ENCODE measurements at regions not wholly inside any gene's neighbourhood (a gene's known extent, or its start where the extent isn't known, plus 50 kb on each side); places are given as distances from the start of the nearest gene placed in this dataset.

DNA sequence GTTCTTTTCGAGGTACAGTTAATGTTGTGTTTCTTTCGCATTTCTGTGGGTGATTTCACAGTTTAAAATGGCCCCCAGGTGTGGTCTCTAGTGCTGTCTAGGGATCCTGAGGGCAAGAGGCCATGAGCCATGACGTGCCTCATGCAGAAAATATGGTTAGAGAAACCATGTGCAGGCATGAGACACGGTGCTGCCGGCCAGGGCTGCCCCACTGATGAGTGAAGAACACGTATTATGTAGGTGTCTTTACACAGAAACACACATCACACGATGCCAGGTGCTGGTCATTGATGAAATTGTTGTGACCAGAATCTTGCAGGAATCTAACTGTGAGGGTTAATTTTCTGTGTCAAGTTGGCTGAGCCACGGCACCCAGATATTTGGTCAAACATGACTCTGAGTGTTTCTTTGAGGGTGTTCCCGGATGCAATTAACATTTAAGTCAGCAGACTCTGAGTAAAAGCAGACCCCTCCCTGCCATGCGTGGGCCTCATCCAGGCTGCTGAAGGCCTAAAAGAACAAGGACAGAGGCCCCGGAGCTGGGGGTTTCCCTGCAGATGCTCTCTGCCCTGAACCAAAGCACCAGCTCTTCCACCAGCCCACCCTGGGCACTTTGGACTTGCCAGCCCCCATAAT is 463.0 kb upstream of the MYT1L start:
- no peaks in the 10 kb centered on the region for H4K20me1 ChIP-seq (ENCODE audit: control insufficient read depth, insufficient read depth, low read length, poor library complexity, severe bottlenecking)
- Mint-ChIP-seq H3K4me1 (no peaks in the 10 kb centered on the region), H3K9me3 (ENCODE audit: insufficient read depth) (no peaks in the 10 kb centered on the region), H3K27ac (no peak overlapping the region), H3K27me3 (peaks cover 4% of the 10 kb centered on the region), H3K4me3 (no peak overlapping the region)
- WGBS (ENCODE audit: insufficient coverage): 94% methylated on average over 7 of the region's 11 CpGs
- no peak overlapping the region for H3K4me2 ChIP-seq (replicated peaks; ENCODE audit: low read depth, low read length, poor library complexity, severe bottlenecking)
- no peak overlapping the region for H3K4me3 ChIP-seq (ENCODE audit: control extremely low read depth in 1 of 5, extremely low read depth in 1 of 5, insufficient read depth in 1 of 5, low read depth in 2 of 5, low read length in 4 of 5)
- no peak for ATAC-seq (ENCODE audit: low read depth)
- H3K9ac ChIP-seq (ENCODE audit: low read length): no peak overlapping the region
- intact Hi-C loops (cut with micrococcal nuclease): no loop called here
- DNase-seq: no peak
- H3K4me1 ChIP-seq (ENCODE audit: control insufficient read depth in 2 of 2, insufficient read depth in 2 of 2, low read length in 2 of 2): no peaks in the 10 kb centered on the region
- peaks cover 0 to 13% (median 0%) of the 10 kb centered on the region in 3 donors for H3K9me3 ChIP-seq (ENCODE audit: control extremely low read depth in 1 of 3, control insufficient read depth in 2 of 3, insufficient read depth in 1 of 3, low read length in 2 of 3)
- H2AFZ ChIP-seq (ENCODE audit: insufficient read depth, low read depth, low read length, poor library complexity, severe bottlenecking): no peak overlapping the region
- CTCF ChIA-PET: no interaction called here
- POLR2A ChIA-PET: no interaction called here
- TF ChIP-seq, protein P1, sequence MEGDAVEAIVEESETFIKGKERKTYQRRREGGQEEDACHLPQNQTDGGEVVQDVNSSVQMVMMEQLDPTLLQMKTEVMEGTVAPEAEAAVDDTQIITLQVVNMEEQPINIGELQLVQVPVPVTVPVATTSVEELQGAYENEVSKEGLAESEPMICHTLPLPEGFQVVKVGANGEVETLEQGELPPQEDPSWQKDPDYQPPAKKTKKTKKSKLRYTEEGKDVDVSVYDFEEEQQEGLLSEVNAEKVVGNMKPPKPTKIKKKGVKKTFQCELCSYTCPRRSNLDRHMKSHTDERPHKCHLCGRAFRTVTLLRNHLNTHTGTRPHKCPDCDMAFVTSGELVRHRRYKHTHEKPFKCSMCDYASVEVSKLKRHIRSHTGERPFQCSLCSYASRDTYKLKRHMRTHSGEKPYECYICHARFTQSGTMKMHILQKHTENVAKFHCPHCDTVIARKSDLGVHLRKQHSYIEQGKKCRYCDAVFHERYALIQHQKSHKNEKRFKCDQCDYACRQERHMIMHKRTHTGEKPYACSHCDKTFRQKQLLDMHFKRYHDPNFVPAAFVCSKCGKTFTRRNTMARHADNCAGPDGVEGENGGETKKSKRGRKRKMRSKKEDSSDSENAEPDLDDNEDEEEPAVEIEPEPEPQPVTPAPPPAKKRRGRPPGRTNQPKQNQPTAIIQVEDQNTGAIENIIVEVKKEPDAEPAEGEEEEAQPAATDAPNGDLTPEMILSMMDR (IDR thresholded peaks at IDR 0.05): no peak
- TF ChIP-seq EZH2 (IDR thresholded peaks at IDR 0.05; ENCODE audit: borderline replicate concordance, insufficient read depth, low read depth, low read length, poor library complexity, severe bottlenecking): no peak
- no peaks in the 10 kb centered on the region for H3K36me3 ChIP-seq (replicated peaks in 1 of 2; ENCODE audit: control extremely low read depth in 1 of 2, control insufficient read depth in 1 of 2, extremely low read depth in 1 of 2, insufficient read depth in 2 of 2, low read length in 1 of 2)
- no peaks in the 10 kb centered on the region for H3K27me3 ChIP-seq (replicated peaks in 1 of 4; ENCODE audit: control extremely low read depth in 1 of 4, control insufficient read depth in 3 of 4, insufficient read depth in 4 of 4, low read length in 3 of 4)
- H3K79me2 ChIP-seq (ENCODE audit: control insufficient read depth, insufficient read depth, low read length): no peaks in the 10 kb centered on the region
- H3K27ac ChIP-seq (ENCODE audit: low read length in 2 of 2): no peak overlapping the region

DNA sequence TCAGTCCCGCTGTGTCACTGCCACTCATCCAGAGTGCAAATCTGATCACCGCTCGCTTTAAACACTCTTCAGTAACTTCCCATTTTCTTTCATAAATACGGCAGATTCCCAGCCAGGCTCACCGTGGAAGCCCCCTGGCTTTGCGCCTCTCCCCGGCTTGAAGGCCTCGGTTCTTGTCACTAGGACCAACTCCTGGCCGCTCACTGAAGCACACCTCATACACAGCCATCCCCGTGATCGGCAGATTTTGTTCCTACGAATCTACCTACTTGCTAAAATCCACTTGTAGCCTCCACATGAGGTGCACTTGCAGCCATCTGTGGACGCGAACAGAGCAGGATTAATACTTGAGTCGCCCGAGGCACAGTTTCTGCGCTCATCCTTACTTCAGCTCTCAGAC is 462.4 kb upstream of the MYT1L start:
- Histone ChIP-seq H3K27ac (ENCODE audit: low read length in 2 of 2) (no peak overlapping the region), H3K79me2 (ENCODE audit: control insufficient read depth, insufficient read depth, low read length) (no peaks in the 10 kb centered on the region), H4K20me1 (ENCODE audit: control insufficient read depth, insufficient read depth, low read length, poor library complexity, severe bottlenecking) (no peaks in the 10 kb centered on the region), H2AFZ (ENCODE audit: insufficient read depth, low read depth, low read length, poor library complexity, severe bottlenecking) (no peak overlapping the region), H3K9me3 (ENCODE audit: control extremely low read depth in 1 of 3, control insufficient read depth in 2 of 3, insufficient read depth in 1 of 3, low read length in 2 of 3) (peaks cover 0 to 13% (median 0%) of the 10 kb centered on the region in 3 donors), H3K9ac (ENCODE audit: low read length) (no peak overlapping the region), H3K4me1 (ENCODE audit: control insufficient read depth in 2 of 2, insufficient read depth in 2 of 2, low read length in 2 of 2) (no peaks in the 10 kb centered on the region), H3K36me3 (replicated peaks in 1 of 2; ENCODE audit: control extremely low read depth in 1 of 2, control insufficient read depth in 1 of 2, extremely low read depth in 1 of 2, insufficient read depth in 2 of 2, low read length in 1 of 2) (no peaks in the 10 kb centered on the region), H3K27me3 (replicated peaks in 1 of 4; ENCODE audit: control extremely low read depth in 1 of 4, control insufficient read depth in 3 of 4, insufficient read depth in 4 of 4, low read length in 3 of 4) (no peaks in the 10 kb centered on the region), H3K4me2 (replicated peaks; ENCODE audit: low read depth, low read length, poor library complexity, severe bottlenecking) (no peak overlapping the region), H3K4me3 (ENCODE audit: control extremely low read depth in 1 of 5, extremely low read depth in 1 of 5, insufficient read depth in 1 of 5, low read depth in 2 of 5, low read length in 4 of 5) (no peak overlapping the region)
- ATAC-seq (ENCODE audit: low read depth) (no peak), DNase-seq (no peak)
- ChIA-PET POLR2A (no interaction called here), CTCF (no interaction called here)
- no peak overlapping the region for H3K27ac Mint-ChIP-seq
- peaks cover 4% of the 10 kb centered on the region for H3K27me3 Mint-ChIP-seq
- no peaks in the 10 kb centered on the region for H3K9me3 Mint-ChIP-seq (ENCODE audit: insufficient read depth)
- H3K4me1 Mint-ChIP-seq: no peaks in the 10 kb centered on the region
- 94% methylated on average over 17 of the region's 17 CpGs for WGBS (ENCODE audit: insufficient coverage)
- no peak for TF ChIP-seq EZH2 (IDR thresholded peaks at IDR 0.05; ENCODE audit: borderline replicate concordance, insufficient read depth, low read depth, low read length, poor library complexity, severe bottlenecking)
- TF ChIP-seq, protein P1 (IDR thresholded peaks at IDR 0.05): no peak
- no peak overlapping the region for H3K4me3 Mint-ChIP-seq
- intact Hi-C loops (cut with micrococcal nuclease): no loop called here
